Activated CD4-positive, alpha-beta T cell treated with anti-CD3 and anti-CD28 coated beads, Interleukin-2, amount 10 ng/mL, durations not matched to agents 7 days and 5 days (primary cell): ENCODE measurements at regions not wholly inside any gene's neighbourhood (a gene's known extent, or its start where the extent isn't known, plus 50 kb on each side); places are given as distances from the start of the nearest gene placed in this dataset.
"Not testable (repeated sequence)": the region's sequence is repeated elsewhere in the genome, so short reads cannot be mapped to it uniquely, and the experiment has no call there.

Experiments used
- CTCF ChIA-PET: fragments of 350-600 bp; sonication (Branson Sonifier 250); formaldehyde crosslinking; loops from one replicate; lab custom pipeline; 2021; ENCODE audit warnings: antibody characterized with exemption; lab: Charles Lee
- POLR2A ChIA-PET: fragments of 350-600 bp; sonication (Branson Sonifier 250); formaldehyde crosslinking; loops from one replicate; lab custom pipeline; 2021; ENCODE audit warnings: antibody characterized with exemption; lab: Charles Lee
- DNase-seq: peaks from one replicate; pipeline ENCODE4 v3.0.0-alpha.2; 2020
- H3K27ac Mint-ChIP-seq: one replicate; pipeline ENCODE4 v1.8.0; 2021; ENCODE audit warnings: mild to moderate bottlenecking, moderate library complexity, mixed read lengths
- H3K27me3 Mint-ChIP-seq: one replicate; pipeline ENCODE4 v1.8.0; 2021; ENCODE audit warnings: mixed read lengths
- H3K36me3 Mint-ChIP-seq: one replicate; pipeline ENCODE4 v1.8.0; 2021; ENCODE audit warnings: low read depth, mixed read lengths
- H3K4me1 Mint-ChIP-seq: one replicate; pipeline ENCODE4 v1.8.0; 2021; ENCODE audit warnings: mixed read lengths
- H3K4me3 Mint-ChIP-seq: one replicate; pipeline ENCODE4 v1.8.0; 2021; ENCODE audit warnings: mild to moderate bottlenecking, moderate library complexity, mixed read lengths
- H3K9me3 Mint-ChIP-seq: one replicate; pipeline ENCODE4 v1.8.0; 2021; ENCODE audit warnings: mixed read lengths

GRCh38 chr5:3456121-3456681 is 139.4 kb upstream of the IRX1 start:
- POLR2A ChIA-PET, result no interaction called here
- CTCF ChIA-PET, result no interaction called here
- no peaks in the 10 kb centered on the region for H3K9me3 Mint-ChIP-seq
- H3K36me3 Mint-ChIP-seq, result no peaks in the 10 kb centered on the region
- DNase-seq, result no peak
- H3K4me3 Mint-ChIP-seq, result no peak overlapping the region
- no peaks in the 10 kb centered on the region for H3K27me3 Mint-ChIP-seq
- H3K4me1 Mint-ChIP-seq, result no peaks in the 10 kb centered on the region
- H3K27ac Mint-ChIP-seq, result no peak overlapping the region

GRCh38 chr5:3454028-3454427 is 141.6 kb upstream of the IRX1 start:
- H3K36me3 Mint-ChIP-seq, H3K4me1 Mint-ChIP-seq, DNase-seq, CTCF ChIA-PET, POLR2A ChIA-PET, H3K27ac Mint-ChIP-seq, H3K4me3 Mint-ChIP-seq, H3K9me3 Mint-ChIP-seq, H3K27me3 Mint-ChIP-seq: not testable (repeated sequence)

- Mint-ChIP-seq H3K36me3 (no peaks in the 10 kb centered on the region), H3K27ac (no peak overlapping the region), H3K27me3 (no peaks in the 10 kb centered on the region), H3K9me3 (no peaks in the 10 kb centered on the region), H3K4me3 (no peak overlapping the region), H3K4me1 (no peaks in the 10 kb centered on the region)
- DNase-seq, result no peak
- CTCF ChIA-PET, result no interaction called here
- POLR2A ChIA-PET, result no interaction called here
These were observed 143.0 kb upstream of the IRX1 start for GRCh38 chr5:3452622-3453021.

- Mint-ChIP-seq H3K27me3 (no peaks in the 10 kb centered on the region), H3K36me3 (no peaks in the 10 kb centered on the region), H3K4me3 (no peak overlapping the region), H3K4me1 (no peaks in the 10 kb centered on the region), H3K27ac (no peak overlapping the region), H3K9me3 (no peaks in the 10 kb centered on the region)
- POLR2A ChIA-PET, result no interaction called here
- DNase-seq, result no peak
- CTCF ChIA-PET, result interaction anchor here (0.9 kb wide), 1 partner anchor 8 kb away, joined by 4 read pairs; no protein-coding TSS in a partner anchor
These were observed 143.7 kb upstream of the IRX1 start for GRCh38 chr5:3451961-3452360.

- POLR2A ChIA-PET, result no interaction called here
- Mint-ChIP-seq H3K27me3 (no peaks in the 10 kb centered on the region), H3K9me3 (peaks cover 3% of the 10 kb centered on the region), H3K4me3 (no peak overlapping the region), H3K36me3 (no peaks in the 10 kb centered on the region), H3K27ac (no peak overlapping the region), H3K4me1 (no peaks in the 10 kb centered on the region)
- CTCF ChIA-PET, result no interaction called here
- DNase-seq, result no peak
These were observed 146.2 kb upstream of the IRX1 start for GRCh38 chr5:3449481-3449880.

GRCh38 chr5:3446410-3446809 is 149.2 kb upstream of the IRX1 start:
- Mint-ChIP-seq H3K36me3 (no peaks in the 10 kb centered on the region), H3K27ac (no peak overlapping the region), H3K4me1 (no peaks in the 10 kb centered on the region), H3K27me3 (no peaks in the 10 kb centered on the region), H3K9me3 (peaks cover 3% of the 10 kb centered on the region), H3K4me3 (no peak overlapping the region)
- ChIA-PET CTCF (no interaction called here), POLR2A (no interaction called here)
- no peak for DNase-seq

- H3K4me1 Mint-ChIP-seq, H3K27ac Mint-ChIP-seq, H3K4me3 Mint-ChIP-seq, H3K36me3 Mint-ChIP-seq, H3K27me3 Mint-ChIP-seq, H3K9me3 Mint-ChIP-seq, POLR2A ChIA-PET, CTCF ChIA-PET, DNase-seq: not testable (repeated sequence)
These were observed 150.1 kb upstream of the IRX1 start for GRCh38 chr5:3445517-3445916.

GRCh38 chr5:3432135-3432534 is 163.5 kb upstream of the IRX1 start:
- H3K36me3 Mint-ChIP-seq, result no peaks in the 10 kb centered on the region
- no peaks in the 10 kb centered on the region for H3K4me1 Mint-ChIP-seq
- H3K27ac Mint-ChIP-seq, result no peak overlapping the region
- DNase-seq, result no peak
- no peaks in the 10 kb centered on the region for H3K27me3 Mint-ChIP-seq
- CTCF ChIA-PET, result no interaction called here
- POLR2A ChIA-PET, result no interaction called here
- no peaks in the 10 kb centered on the region for H3K9me3 Mint-ChIP-seq
- H3K4me3 Mint-ChIP-seq, result no peak overlapping the region

- H3K4me3 Mint-ChIP-seq, result no peak overlapping the region
- no peaks in the 10 kb centered on the region for H3K27me3 Mint-ChIP-seq
- no peaks in the 10 kb centered on the region for H3K4me1 Mint-ChIP-seq
- no peak for DNase-seq
- POLR2A ChIA-PET, result no interaction called here
- no peaks in the 10 kb centered on the region for H3K36me3 Mint-ChIP-seq
- CTCF ChIA-PET, result no interaction called here
- no peaks in the 10 kb centered on the region for H3K9me3 Mint-ChIP-seq
- no peak overlapping the region for H3K27ac Mint-ChIP-seq
These were observed 164.9 kb upstream of the IRX1 start for GRCh38 chr5:3430691-3431090.

GRCh38 chr5:3429962-3430361 is 165.7 kb upstream of the IRX1 start:
- H3K9me3 Mint-ChIP-seq, result no peaks in the 10 kb centered on the region
- H3K36me3 Mint-ChIP-seq, result no peaks in the 10 kb centered on the region
- H3K4me1 Mint-ChIP-seq, result no peaks in the 10 kb centered on the region
- DNase-seq, result no peak
- POLR2A ChIA-PET, result no interaction called here
- H3K27ac Mint-ChIP-seq, result no peak overlapping the region
- CTCF ChIA-PET, result no interaction called here
- H3K27me3 Mint-ChIP-seq, result no peaks in the 10 kb centered on the region
- H3K4me3 Mint-ChIP-seq, result no peak overlapping the region

GRCh38 chr5:3428334-3428733 is 167.3 kb upstream of the IRX1 start:
- Mint-ChIP-seq H3K27ac (no peak overlapping the region), H3K4me1 (no peaks in the 10 kb centered on the region)
- CTCF ChIA-PET, result no interaction called here

GRCh38 chr5:3424946-3425345 is 170.7 kb upstream of the IRX1 start:
- no peaks in the 10 kb centered on the region for H3K4me1 Mint-ChIP-seq
- POLR2A ChIA-PET, result no interaction called here
- DNase-seq, result no peak
- H3K27ac Mint-ChIP-seq, result no peak overlapping the region
- H3K4me3 Mint-ChIP-seq, result no peak overlapping the region
- CTCF ChIA-PET, result no interaction called here
- H3K9me3 Mint-ChIP-seq, result peaks cover 5% of the 10 kb centered on the region
- no peaks in the 10 kb centered on the region for H3K36me3 Mint-ChIP-seq
- H3K27me3 Mint-ChIP-seq, result no peaks in the 10 kb centered on the region

More at GRCh38 chr5:3428334-3428733, 167.3 kb upstream of the IRX1 start:
- POLR2A ChIA-PET, result no interaction called here
- Mint-ChIP-seq H3K27me3 (no peaks in the 10 kb centered on the region), H3K36me3 (no peaks in the 10 kb centered on the region), H3K4me3 (no peak overlapping the region), H3K9me3 (peaks cover 2% of the 10 kb centered on the region)
- DNase-seq, result no peak

GRCh38 chr5:3417376-3417943 is 178.2 kb upstream of the IRX1 start:
- POLR2A ChIA-PET, result no interaction called here
- DNase-seq, result no peak
- CTCF ChIA-PET, result no interaction called here
- Mint-ChIP-seq H3K4me1 (no peaks in the 10 kb centered on the region), H3K9me3 (peaks cover 14% of the 10 kb centered on the region), H3K27me3 (no peaks in the 10 kb centered on the region), H3K4me3 (no peak overlapping the region), H3K36me3 (no peaks in the 10 kb centered on the region), H3K27ac (no peak overlapping the region)

GRCh38 chr5:3414371-3414770 is 181.3 kb upstream of the IRX1 start:
- peaks cover 10% of the 10 kb centered on the region for H3K4me1 Mint-ChIP-seq
- DNase-seq, result no peak
- ChIA-PET POLR2A (no interaction called here), CTCF (no interaction called here)
- H3K27me3 Mint-ChIP-seq, result no peaks in the 10 kb centered on the region
- peaks cover 21% of the 10 kb centered on the region for H3K9me3 Mint-ChIP-seq
- H3K27ac Mint-ChIP-seq, result no peak overlapping the region
- no peaks in the 10 kb centered on the region for H3K36me3 Mint-ChIP-seq
- H3K4me3 Mint-ChIP-seq, result no peak overlapping the region
